OCI-LY7 (cell line): ENCODE measurements at regions not wholly inside any gene's neighbourhood (a gene's known extent, or its start where the extent isn't known, plus 50 kb on each side); places are given as distances from the start of the nearest gene placed in this dataset.

ENCODE experiments used
- BruUV-seq: library from RNA; stranded (reverse); fragments of 400-500 nt; replicated peaks from 2 replicates; lab custom pipeline; 2021; lab: Mats Ljungman, UMichigan
- CTCF ChIA-PET: fragments of 300-600 bp; sonication (Branson Sonifier 250); formaldehyde crosslinking; loops from one replicate; lab custom pipeline; 2022; ENCODE audit warnings: antibody characterized with exemption; ENCODE audit not compliant: unreplicated experiment; lab: Charles Lee
- POLR2A ChIA-PET: fragments of 300-600 bp; sonication (Branson Sonifier 250); formaldehyde crosslinking; loops from one replicate; lab custom pipeline; 2022; ENCODE audit warnings: antibody characterized with exemption; lab: Charles Lee
- DNase-seq: peaks from one replicate; pipeline ENCODE4 v3.0.0-alpha.2; 2015; ENCODE audit warnings: low spot score
- H2AFZ ChIP-seq: fragments of 200-600 bp; sonication (generic), shearing (Covaris generic); 2 replicates; pipeline ENCODE4 v1.6.1; 2014; ENCODE audit warnings: mild to moderate bottlenecking, antibody characterized with exemption, low read length, moderate library complexity
- H3K27ac ChIP-seq: fragments of 200-600 bp; sonication (generic); 2 replicates; pipeline ENCODE4 v1.5.1; 2014; ENCODE audit warnings: mixed run types, low read depth, mild to moderate bottlenecking, moderate library complexity, low read length, inconsistent platforms; ENCODE audit not compliant: poor library complexity, severe bottlenecking
- H3K36me3 ChIP-seq: fragments of 200-600 bp; sonication (generic); 2 replicates; pipeline ENCODE4 v1.6.1; 2014; ENCODE audit warnings: mild to moderate bottlenecking, antibody characterized with exemption, low read length, moderate library complexity, mixed read lengths; ENCODE audit not compliant: insufficient read depth
- H3K4me1 ChIP-seq: fragments of 200-600 bp; sonication (generic); 2 replicates; pipeline ENCODE4 v1.5.1; 2014; ENCODE audit warnings: mild to moderate bottlenecking, low read length; ENCODE audit not compliant: insufficient read depth, poor library complexity, severe bottlenecking
- H3K4me2 ChIP-seq: fragments of 200-600 bp; sonication (generic); 2 replicates; pipeline ENCODE4 v1.6.1; 2014; ENCODE audit warnings: mild to moderate bottlenecking, low read length
- H3K4me3 ChIP-seq: fragments of 200-600 bp; sonication (generic); 2 replicates; pipeline ENCODE4 v1.5.1; 2014; ENCODE audit warnings: mild to moderate bottlenecking, low read depth, low read length; ENCODE audit not compliant: poor library complexity, severe bottlenecking
- H3K79me2 ChIP-seq: fragments of 200-600 bp; sonication (generic); 2 replicates; pipeline ENCODE4 v1.6.1; 2016; ENCODE audit warnings: low read depth, mild to moderate bottlenecking, low read length, moderate library complexity, mixed read lengths; ENCODE audit not compliant: insufficient read depth
- H3K9me2 ChIP-seq: fragments of 200-600 bp; sonication (generic); 2 replicates; pipeline ENCODE4 v1.6.1; 2016; ENCODE audit warnings: mild to moderate bottlenecking, low read length, mixed read lengths; ENCODE audit not compliant: insufficient read depth
- H3K9me3 ChIP-seq: fragments of 200-600 bp; sonication (generic); 2 replicates; pipeline ENCODE4 v1.6.1; 2014; ENCODE audit warnings: mild to moderate bottlenecking, mixed run types, low read length, mixed read lengths
- H4K20me1 ChIP-seq: fragments of 200-600 bp; sonication (generic); 2 replicates; pipeline ENCODE4 v1.6.1; 2014; ENCODE audit warnings: mild to moderate bottlenecking, antibody characterized with exemption, low read length, moderate library complexity, mixed read lengths; ENCODE audit not compliant: insufficient read depth
- CTCF ChIP-seq: fragments of 200-600 bp; sonication (generic); conservative IDR thresholded peaks from 2 replicates; pipeline ENCODE4 v1.5.1; 2014; ENCODE audit warnings: mild to moderate bottlenecking, antibody characterized with exemption, low read length, moderate library complexity, mixed read lengths
- EZH2phosphoT487 ChIP-seq: fragments of 200-600 bp; sonication (generic); IDR thresholded peaks from 2 replicates; pipeline ENCODE4 v1.6.1; 2018; ENCODE audit warnings: low read depth, borderline replicate concordance, mild to moderate bottlenecking, mixed run types, antibody characterized with exemption, low read length, moderate library complexity, mixed read lengths
- intact Hi-C: fragments of 100-400 bp; cut with micrococcal nuclease; formaldehyde crosslinking; loops from one replicate; pipeline ENCODE4 v1.10.0; 2022; ENCODE audit not compliant: unreplicated experiment

- no peaks in the 10 kb centered on the region for H3K9me3 ChIP-seq
- H3K27ac ChIP-seq: no peak overlapping the region
- H3K4me2 ChIP-seq: no peak overlapping the region
- TF ChIP-seq CTCF (no peak), EZH2phosphoT487 (no peak)
- no peaks in the 10 kb centered on the region for H4K20me1 ChIP-seq
- BruUV-seq: no TSS peak
- POLR2A ChIA-PET: no interaction called here
- no peaks in the 10 kb centered on the region for H3K79me2 ChIP-seq
- H3K4me3 ChIP-seq: no peak overlapping the region
- no peaks in the 10 kb centered on the region for H3K4me1 ChIP-seq
- H3K36me3 ChIP-seq: no peaks in the 10 kb centered on the region
- CTCF ChIA-PET: no interaction called here
- no peaks in the 10 kb centered on the region for H3K9me2 ChIP-seq
- no peak for DNase-seq
- H2AFZ ChIP-seq: no peak overlapping the region
- intact Hi-C loops: no loop called here
Measured at GRCh38 chr11:70810681-70811080, 412.4 kb downstream of the CTTN start.

- no peaks in the 10 kb centered on the region for H3K79me2 ChIP-seq
- intact Hi-C loops: no loop called here
- H3K27ac ChIP-seq: no peak overlapping the region
- BruUV-seq: no TSS peak
- no peak overlapping the region for H3K4me2 ChIP-seq
- H2AFZ ChIP-seq: no peak overlapping the region
- ChIA-PET POLR2A (no interaction called here), CTCF (no interaction called here)
- H4K20me1 ChIP-seq: no peaks in the 10 kb centered on the region
- TF ChIP-seq CTCF (no peak), EZH2phosphoT487 (no peak)
- no peak for DNase-seq
- no peaks in the 10 kb centered on the region for H3K4me1 ChIP-seq
- no peaks in the 10 kb centered on the region for H3K9me2 ChIP-seq
- H3K9me3 ChIP-seq: no peaks in the 10 kb centered on the region
- no peaks in the 10 kb centered on the region for H3K36me3 ChIP-seq
- no peak overlapping the region for H3K4me3 ChIP-seq
Measured at GRCh38 chr11:70811483-70811882, 413.2 kb downstream of the CTTN start.

- no peaks in the 10 kb centered on the region for H3K36me3 ChIP-seq
- H2AFZ ChIP-seq: no peak overlapping the region
- H3K79me2 ChIP-seq: no peaks in the 10 kb centered on the region
- TF ChIP-seq CTCF (no peak), EZH2phosphoT487 (no peak)
- no peaks in the 10 kb centered on the region for H3K9me3 ChIP-seq
- intact Hi-C loops: no loop called here
- BruUV-seq: no TSS peak
- CTCF ChIA-PET: no interaction called here
- POLR2A ChIA-PET: no interaction called here
- no peak overlapping the region for H3K4me3 ChIP-seq
- no peaks in the 10 kb centered on the region for H3K4me1 ChIP-seq
- H4K20me1 ChIP-seq: no peaks in the 10 kb centered on the region
- H3K27ac ChIP-seq: no peak overlapping the region
- H3K9me2 ChIP-seq: no peaks in the 10 kb centered on the region
- no peak overlapping the region for H3K4me2 ChIP-seq
- DNase-seq: no peak
Measured at GRCh38 chr11:70811915-70812314, 413.6 kb downstream of the CTTN start.
